ENCODE measurements at regions not wholly inside any gene's neighbourhood (a gene's known extent, or its start where the extent isn't known, plus 50 kb on each side); places are given as distances from the start of the nearest gene placed in this dataset.
"Not testable (repeated sequence)": the region's sequence is repeated elsewhere in the genome, so short reads cannot be mapped to it uniquely, and the experiment has no call there.

- Histone ChIP-seq H3K79me2 (ENCODE audit: control insufficient read depth, insufficient read depth, low read length) (no peaks in the 10 kb centered on the region), H3K4me2 (ENCODE audit: insufficient read depth, low read length) (no peak overlapping the region), H3K4me3 (replicated peaks in 1 of 3; ENCODE audit: insufficient read depth in 1 of 3, low read depth in 1 of 3, low read length in 3 of 3) (no peak overlapping the region), H3K27ac (ENCODE audit: insufficient read depth, low read depth, low read length) (no peak overlapping the region), H2AFZ (ENCODE audit: low read depth, low read length) (no peak overlapping the region), H3K9me3 (replicated peaks; ENCODE audit: control insufficient read depth, insufficient read depth, low read length) (peaks cover 3% of the 10 kb centered on the region), H3K9ac (replicated peaks; ENCODE audit: extremely low read depth, insufficient read depth, low read length) (no peak overlapping the region), H3K9me1 (replicated peaks; ENCODE audit: control insufficient read depth, extremely low read depth, insufficient read depth, low read length) (no peaks in the 10 kb centered on the region), H4K20me1 (replicated peaks; ENCODE audit: control insufficient read depth, extremely low read depth, insufficient read depth, low read length) (no peaks in the 10 kb centered on the region), H3K36me3 (ENCODE audit: control insufficient read depth in 2 of 2, extremely low read depth in 1 of 2, insufficient read depth in 2 of 2, low read length in 2 of 2) (no peaks in the 10 kb centered on the region), H3K27me3 (ENCODE audit: control insufficient read depth in 2 of 2, insufficient read depth in 2 of 2, low read length in 2 of 2) (no peaks in the 10 kb centered on the region), H3K4me1 (ENCODE audit: control insufficient read depth, extremely low read depth, insufficient read depth, low read length) (no peaks in the 10 kb centered on the region)
- no TSS peak for BruUV-seq (replicated peaks)
- ChIA-PET POLR2A (no interaction called here), CTCF (no interaction called here)
- dilution Hi-C loops (cut with MboI; ENCODE audit: extremely low pct_ligation_motif_present, low sequenced_read_pairs), result no loop called here
- intact Hi-C loops (cut with micrococcal nuclease), result no loop called here
- no peak for TF ChIP-seq EZH2 (IDR thresholded peaks at IDR 0.05; ENCODE audit: borderline replicate concordance, low read depth, low read length, severe bottlenecking)
- no peak for TF ChIP-seq FOS (IDR thresholded peaks at IDR 0.05; ENCODE audit: borderline replicate concordance, insufficient read depth, low read length)
- TF ChIP-seq CTCF (IDR thresholded peaks at IDR 0.05; ENCODE audit: extremely low read depth in 1 of 2, insufficient read depth in 1 of 2, low read depth in 1 of 2, low read length in 2 of 2), result no peak
- TF ChIP-seq MAX (IDR thresholded peaks at IDR 0.05; ENCODE audit: insufficient read depth, insufficient read length), result no peak
- TF ChIP-seq POLR2A (IDR thresholded peaks at IDR 0.05; ENCODE audit: low read depth, low read length), result no peak
- no peak for TF ChIP-seq GATA2 (IDR thresholded peaks at IDR 0.05; ENCODE audit: insufficient read depth, insufficient read length, low read depth, low read length)
- TF ChIP-seq JUN (IDR thresholded peaks at IDR 0.05; ENCODE audit: borderline replicate concordance, insufficient read depth, insufficient read length, low read depth), result no peak
- TF ChIP-seq MYC (IDR thresholded peaks at IDR 0.05; ENCODE audit: low read depth, low read length), result no peak
- no peak for TF ChIP-seq POLR2AphosphoS5 (IDR thresholded peaks at IDR 0.05; ENCODE audit: insufficient read depth, low read depth, low read length)
- no peak for DNase-seq (ENCODE audit: low read depth, low spot score)
- no peak for FAIRE-seq
These were observed 200.2 kb downstream of the TOX3 start for GRCh38 chr16:52346709-52347108.

GRCh38 chr16:52333673-52334072 is 213.3 kb downstream of the TOX3 start:
- DNase-seq (ENCODE audit: low read depth, low spot score); dilution Hi-C loops (cut with MboI; ENCODE audit: extremely low pct_ligation_motif_present, low sequenced_read_pairs); H3K36me3 ChIP-seq (ENCODE audit: control insufficient read depth in 2 of 2, extremely low read depth in 1 of 2, insufficient read depth in 2 of 2, low read length in 2 of 2); H3K9me1 ChIP-seq (replicated peaks; ENCODE audit: control insufficient read depth, extremely low read depth, insufficient read depth, low read length); H3K27ac ChIP-seq (ENCODE audit: insufficient read depth, low read depth, low read length); H3K9ac ChIP-seq (replicated peaks; ENCODE audit: extremely low read depth, insufficient read depth, low read length); POLR2A ChIA-PET; H3K27me3 ChIP-seq (ENCODE audit: control insufficient read depth in 2 of 2, insufficient read depth in 2 of 2, low read length in 2 of 2); BruUV-seq (replicated peaks); CTCF ChIA-PET; H3K4me1 ChIP-seq (ENCODE audit: control insufficient read depth, extremely low read depth, insufficient read depth, low read length); H3K4me3 ChIP-seq (replicated peaks in 1 of 3; ENCODE audit: insufficient read depth in 1 of 3, low read depth in 1 of 3, low read length in 3 of 3); H2AFZ ChIP-seq (ENCODE audit: low read depth, low read length); intact Hi-C loops (cut with micrococcal nuclease); H3K4me2 ChIP-seq (ENCODE audit: insufficient read depth, low read length); H4K20me1 ChIP-seq (replicated peaks; ENCODE audit: control insufficient read depth, extremely low read depth, insufficient read depth, low read length); FAIRE-seq; H3K79me2 ChIP-seq (ENCODE audit: control insufficient read depth, insufficient read depth, low read length); H3K9me3 ChIP-seq (replicated peaks; ENCODE audit: control insufficient read depth, insufficient read depth, low read length): not testable (repeated sequence)

Data from endothelial cell of umbilical vein (primary cell).